HT-29 (cell line): ENCODE measurements at regions not wholly inside any gene's neighbourhood (a gene's known extent, or its start where the extent isn't known, plus 50 kb on each side); places are given as distances from the start of the nearest gene placed in this dataset.

Experiments
- DNase-seq: peaks from one replicate; pipeline ENCODE4 v3.0.0-alpha.2; 2015; ENCODE audit warnings: low spot score

DNA sequence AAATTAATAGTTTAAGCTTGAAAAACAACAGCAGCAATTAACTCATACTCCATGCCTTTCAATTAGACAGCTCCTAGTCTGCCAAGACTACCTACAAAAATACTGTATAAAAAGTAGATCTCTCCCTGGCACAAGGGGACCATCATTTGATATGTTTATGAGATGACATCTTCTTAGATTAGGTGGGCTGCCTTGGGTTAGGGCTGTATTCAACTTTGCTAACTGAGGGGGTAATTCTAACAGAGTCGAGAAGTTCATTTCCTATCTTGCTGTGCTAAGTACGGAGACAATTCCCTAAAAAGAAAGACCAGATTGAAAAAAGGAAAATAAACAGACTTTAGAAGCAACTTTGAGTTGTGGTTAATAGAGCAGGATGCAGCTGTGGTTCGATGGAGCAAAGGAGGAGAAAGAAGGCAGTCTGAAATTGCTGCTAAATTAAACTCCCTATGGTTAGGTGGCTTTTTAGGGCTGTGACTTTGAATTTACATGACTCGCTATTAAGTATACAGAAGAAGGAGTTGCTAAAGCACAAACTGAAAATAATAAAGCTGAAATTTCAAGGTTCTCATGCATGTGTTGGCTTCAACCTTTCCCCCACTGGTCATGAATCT lies 75.4 kb downstream of the CDC7 start:
- DNase-seq = no peak

DNA sequence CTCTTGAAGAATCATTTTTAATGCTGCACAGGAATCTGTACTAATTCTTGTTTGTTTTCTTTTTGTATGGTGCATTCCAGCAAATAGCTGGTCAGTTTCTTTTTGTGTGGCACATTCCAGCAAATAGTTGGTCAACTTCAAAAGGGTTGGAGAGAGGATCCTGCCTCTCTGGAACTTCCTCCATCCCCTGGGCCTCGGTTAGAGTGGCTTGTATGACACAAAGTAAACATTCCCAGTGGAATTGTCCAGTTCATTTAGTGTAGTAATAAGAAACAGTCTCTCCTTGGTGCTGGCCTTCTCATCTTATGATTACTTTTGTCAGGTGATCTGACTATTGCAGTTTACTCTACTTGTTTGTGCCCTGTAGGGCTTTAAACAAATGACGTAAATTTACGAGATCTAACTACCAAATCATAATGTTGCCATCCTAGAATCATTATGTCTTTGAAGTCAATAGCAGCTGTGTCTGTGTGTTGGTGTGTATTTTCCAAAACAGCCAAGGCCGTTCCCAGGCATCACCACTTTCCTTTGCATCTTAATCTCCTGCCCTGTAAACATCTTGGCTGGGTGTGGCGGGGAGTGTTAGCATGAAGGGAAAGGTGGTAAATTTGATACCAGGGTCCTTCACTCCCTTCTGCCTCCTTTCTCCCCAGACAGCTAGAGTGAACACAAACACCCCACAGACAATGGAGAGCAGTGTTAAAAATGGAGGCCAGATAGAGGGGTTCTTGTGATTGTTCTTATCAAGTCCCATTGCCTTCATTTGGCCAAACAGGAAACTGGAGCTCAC lies 77.9 kb downstream of the CDC7 start:
- DNase-seq = no peak

DNA sequence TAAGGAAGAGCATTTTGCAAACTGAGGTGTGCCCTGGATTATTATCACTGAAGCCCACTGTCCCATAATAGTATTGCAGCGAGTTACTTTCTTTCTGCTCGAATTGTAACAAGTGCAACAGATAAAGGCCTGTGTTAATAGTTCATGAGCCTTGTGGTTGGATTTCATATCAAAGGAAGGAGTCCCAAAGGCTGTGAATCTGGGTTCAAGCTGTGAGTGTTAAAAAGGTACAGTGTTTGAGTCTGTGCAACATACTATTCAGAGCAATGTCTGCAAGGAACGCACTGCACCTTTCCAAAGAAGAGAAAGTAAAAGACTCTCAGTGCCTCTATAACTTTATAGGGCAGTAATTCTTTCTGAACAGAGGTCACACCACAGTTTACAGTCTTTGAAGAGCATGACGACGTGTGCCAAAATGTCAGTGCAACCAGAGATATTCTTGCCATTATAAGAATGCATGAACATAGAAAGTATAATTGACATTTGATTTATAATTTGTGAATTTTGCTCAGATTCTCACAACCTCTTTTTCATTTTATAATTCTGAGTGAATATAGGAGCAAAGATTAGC lies 79.1 kb downstream of the CDC7 start:
- DNase-seq = no peak

DNA sequence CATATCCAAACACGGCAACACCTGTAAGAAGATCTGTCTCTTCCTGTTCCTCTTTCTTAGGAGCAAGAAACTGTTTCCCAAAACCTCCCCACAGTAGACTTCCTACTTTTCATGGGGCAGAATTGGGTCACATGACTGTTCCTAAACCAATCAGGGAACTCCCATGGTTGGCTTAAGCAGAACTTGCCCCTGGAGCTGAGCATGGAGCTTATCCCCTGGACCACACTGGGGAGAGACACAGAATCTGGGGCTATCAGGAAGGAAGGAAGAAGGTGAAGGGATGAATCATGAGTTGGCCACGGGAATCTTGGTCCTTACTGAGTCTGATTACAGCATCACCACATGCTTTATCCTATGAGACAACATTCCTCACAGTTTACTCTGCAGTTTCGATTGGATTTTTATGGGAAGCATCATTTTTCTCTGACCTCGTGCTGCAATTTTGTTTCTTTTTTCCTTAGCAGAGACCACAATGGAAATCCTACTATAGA lies 81.8 kb downstream of the CDC7 start:
- no peak for DNase-seq

DNA sequence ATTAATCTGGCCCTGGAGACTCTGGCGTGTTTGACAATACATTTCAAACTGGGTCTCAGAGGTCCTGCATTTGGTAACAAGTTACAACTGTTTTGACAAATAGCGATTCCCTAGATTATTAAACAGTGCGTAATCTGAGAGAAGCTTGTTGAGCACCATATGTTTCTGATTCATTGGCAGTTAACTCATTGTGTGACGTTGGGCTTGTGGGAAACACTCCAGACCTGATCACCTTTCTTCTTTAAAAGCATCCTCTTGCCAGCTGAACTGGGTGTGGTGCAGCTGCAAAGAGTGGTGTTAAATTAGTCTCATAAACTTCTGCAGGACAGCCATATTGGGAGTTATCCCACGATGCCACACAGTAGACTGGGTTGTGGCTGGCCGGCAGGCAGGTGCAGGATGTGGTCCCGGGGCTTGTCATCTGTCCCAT lies 82.7 kb downstream of the CDC7 start:
- DNase-seq = no peak

DNA sequence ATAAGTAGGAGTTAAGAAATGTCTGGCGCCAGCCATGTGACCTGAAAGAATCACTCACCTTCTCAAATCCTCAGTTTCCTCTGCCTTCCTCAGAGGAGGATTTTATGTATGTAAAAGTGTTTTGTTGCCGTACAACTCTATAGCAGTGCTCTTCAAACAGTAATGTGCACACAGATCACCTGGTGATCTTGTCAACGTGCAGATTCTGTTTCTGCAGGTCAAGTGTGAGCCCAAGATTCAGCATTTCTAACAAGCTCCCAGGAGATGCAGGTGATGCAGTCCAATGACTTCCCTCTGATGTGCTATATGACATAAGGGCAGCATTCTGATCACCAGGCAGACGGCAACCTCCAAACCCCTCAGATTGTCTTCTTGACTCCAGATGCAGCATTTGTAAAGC lies 83.7 kb downstream of the CDC7 start:
- no peak for DNase-seq

DNA sequence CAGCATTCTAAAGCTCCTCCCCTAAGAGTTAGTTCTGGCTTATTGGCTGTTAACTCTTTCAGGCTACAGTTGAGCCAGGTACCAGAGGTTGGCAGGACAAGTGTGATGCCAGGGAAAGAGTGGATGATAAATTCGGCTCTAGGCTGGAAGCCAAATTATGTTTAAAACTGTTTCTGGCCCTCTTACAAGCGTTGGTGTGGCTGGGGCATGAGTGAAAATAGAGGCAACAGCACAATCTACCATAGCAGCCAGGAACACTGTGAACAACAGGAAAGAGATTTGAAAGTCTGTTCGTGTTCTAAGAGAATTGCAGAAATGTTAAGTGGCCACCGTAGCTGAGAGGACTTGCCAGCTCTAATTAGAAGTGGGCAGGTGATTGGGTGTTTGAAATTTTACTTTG lies 84.2 kb downstream of the CDC7 start:
- no peak for DNase-seq

DNA sequence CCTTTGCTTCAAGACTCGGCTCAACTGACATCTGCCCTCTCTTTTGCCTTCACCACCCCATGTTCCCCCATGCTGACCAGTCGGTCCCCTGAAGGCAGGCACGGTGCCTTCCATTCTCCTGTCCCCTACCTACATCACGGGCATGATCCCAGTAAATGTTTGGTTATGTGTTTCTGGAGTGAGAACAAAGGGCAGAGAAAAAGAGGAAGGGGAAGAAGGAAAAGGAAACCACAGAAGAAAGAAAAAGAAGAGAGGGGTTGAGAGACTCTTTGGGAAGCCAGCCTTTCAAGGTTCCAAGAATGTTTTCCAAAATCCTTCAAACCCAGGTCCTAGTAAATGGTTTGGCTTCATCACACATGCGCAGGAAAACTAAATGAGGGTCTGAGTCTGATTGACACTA lies 84.9 kb downstream of the CDC7 start:
- DNase-seq = no peak

DNA sequence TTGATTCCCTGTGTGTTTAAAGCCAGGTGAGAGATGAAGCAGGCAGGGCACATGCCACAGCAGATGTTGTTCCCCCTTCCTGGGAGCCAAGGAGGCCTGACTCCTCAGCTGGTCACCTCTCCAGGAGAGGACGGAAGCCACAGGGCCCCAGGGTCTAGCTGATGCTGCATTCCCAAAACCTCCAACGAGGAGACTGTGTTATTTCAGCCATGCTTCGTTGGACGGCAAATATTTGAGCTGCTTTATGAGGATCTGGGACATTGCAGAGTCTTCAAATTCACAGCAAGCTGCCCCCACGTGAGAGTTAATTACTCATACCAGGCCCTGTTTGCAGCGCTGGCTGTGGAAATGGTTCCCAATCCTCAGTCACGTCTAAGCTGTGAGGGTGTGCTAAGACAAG lies 85.3 kb downstream of the CDC7 start:
- no peak for DNase-seq

DNA sequence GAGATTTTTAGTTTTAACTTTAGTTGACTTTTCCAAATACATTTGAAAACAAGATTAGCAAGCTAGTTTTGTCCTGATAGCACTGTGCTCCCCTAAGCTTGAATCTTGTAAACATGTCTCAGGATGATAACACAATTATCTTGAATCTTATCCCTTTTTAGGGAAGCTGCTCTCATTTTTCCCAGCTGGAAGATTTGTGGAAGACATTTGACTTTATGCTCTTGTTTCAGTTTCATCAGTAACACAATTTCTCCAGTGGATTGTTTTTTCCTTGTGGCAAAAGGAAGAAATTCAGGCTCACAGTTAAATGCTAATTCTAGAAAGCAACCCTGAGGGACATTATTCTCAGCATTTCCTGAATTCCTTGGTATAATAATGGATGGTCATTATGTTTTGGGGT lies 88.8 kb downstream of the CDC7 start:
- DNase-seq = no peak

DNA sequence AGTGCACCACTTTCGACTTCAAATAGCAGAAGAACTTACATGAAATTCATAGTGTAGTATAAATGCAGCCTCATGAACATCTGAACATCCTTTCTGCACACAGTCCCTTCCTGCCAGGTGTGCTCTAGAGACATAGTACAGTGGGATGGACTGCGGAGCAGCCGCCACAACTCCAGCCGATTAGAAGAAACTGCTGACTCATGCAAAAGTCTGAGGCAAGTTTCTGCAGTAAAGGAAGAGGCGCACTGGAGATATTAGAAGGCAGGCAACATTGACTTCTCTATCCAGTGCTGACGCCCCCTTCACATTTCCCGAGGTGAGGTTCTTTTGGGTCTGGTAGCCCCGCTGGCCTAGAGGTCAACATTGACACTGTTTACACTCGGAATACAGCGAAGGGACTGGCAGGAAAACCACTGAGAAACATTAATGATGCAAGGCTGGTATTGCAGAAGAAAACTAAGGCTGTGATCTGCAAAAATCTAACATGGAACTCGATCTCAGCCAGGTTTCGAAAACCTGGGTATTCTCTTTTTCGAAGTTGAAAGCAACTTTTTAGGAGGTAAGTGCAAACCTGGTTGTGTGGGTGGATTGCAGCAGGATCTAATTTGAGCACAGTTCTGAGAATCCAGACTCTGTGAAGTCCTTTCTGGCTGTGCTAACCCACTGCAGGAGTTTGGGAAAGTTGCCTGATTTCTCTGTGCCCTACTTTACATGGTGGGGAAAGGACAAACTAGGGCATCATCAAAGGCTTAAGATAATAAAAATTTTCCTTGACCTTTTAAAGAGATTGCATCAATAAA lies 90.7 kb downstream of the CDC7 start:
- DNase-seq = no peak

DNA sequence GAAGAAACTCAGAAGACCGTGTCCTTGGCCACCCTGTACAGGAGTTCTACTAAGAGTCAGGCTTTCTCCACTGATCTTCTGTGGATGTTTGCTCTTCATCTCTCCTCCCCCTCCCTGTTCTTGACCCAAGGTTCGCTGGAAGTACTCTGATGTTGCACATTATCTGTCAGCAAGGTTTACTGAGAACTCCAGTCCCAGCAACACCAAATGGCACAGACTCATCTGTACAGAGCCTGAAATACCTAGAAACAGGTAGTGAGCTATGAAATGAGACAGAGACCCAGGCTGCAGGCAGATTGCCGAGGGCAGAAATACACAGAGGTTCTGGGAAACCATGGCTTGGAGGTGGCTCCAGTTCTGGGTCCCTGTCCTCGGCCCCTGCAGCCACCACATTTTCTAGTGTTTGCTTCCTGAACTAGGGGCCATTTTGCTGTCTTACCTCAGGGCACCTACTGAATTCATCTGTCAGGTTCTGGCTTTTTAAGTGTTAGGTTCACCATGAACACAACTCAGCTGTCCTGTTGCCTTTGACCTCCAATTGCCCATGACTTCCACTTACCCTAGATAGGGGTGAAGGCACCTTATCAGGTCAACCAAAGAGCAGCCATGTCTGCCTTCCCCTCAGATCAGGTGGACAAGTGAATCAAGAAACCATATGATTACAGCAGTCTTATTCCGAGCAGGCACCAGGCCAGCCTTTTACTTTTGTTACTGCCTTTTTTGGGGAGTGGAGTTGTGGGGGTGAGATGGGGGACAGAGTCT lies 92.2 kb downstream of the CDC7 start:
- DNase-seq = no peak

DNA sequence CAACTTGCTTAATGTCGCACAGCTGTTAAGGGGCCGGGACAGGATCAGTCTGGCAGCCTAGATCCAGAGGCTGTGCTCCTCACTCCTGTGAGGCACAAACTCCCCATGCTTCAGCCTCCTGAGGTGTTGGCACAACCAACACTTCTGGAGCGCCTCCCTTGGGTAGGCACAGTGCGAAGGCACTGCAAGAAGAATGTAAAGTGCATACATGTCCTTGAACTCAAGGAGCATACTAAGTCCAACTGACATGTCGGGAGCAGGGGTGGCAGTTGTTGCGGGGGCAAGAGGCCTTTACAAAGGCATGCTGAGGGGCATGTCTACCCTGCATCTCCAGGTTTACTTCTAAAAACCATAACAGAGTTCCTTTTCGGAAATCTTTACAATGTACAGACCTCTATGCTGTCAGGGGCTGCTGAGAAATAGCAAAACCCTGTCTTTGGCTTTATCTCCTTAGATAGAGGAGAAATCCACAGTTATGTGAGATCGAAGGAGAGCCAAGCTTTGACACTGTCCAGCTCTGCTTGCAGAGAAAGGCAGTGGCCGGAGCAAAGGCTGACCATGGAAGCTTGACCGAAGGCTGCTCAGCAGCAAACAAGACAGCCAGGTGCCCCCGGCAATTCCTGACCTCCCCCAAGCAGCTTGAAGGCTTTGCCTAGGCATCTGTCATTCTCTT lies 93.9 kb downstream of the CDC7 start:
- no peak for DNase-seq

DNA sequence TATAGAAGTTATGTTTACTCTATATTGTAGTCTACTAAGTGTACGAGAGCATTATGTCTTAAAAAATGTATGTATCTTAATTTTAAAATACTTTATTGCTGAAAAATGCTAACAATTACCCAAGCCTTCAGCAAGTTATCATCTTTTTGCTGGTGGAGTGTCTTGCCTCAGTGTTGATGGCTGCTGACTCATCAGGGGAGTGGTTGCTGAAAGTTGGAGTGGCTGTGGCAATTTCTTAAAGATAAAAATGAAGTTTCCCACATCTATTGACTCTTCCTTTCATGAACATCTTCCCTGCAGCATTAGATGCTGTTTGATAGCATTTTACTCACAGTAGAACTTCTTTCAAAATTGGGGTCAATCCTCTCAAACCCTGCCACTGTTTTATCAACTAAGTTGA lies 95.8 kb downstream of the CDC7 start:
- no peak for DNase-seq

DNA sequence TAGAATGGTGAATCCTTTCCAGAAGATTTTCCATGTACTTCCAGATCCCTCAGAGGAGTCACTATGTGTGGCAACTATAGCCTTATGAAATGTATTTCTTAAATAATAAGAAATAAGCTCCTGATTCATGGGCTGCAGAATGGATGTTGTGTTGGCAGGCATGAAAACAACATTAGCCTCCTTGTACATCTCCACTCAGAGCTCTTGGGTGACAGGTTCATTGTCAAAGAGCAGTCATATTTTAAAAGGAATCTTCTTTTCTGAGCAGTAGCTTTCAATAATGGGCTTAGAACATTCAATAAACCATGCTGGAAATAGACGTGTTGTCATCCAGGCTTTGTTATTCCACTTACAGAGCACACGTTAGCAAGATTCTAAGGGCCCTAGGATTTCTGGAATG lies 96.6 kb downstream of the CDC7 start:
- no peak for DNase-seq

DNA sequence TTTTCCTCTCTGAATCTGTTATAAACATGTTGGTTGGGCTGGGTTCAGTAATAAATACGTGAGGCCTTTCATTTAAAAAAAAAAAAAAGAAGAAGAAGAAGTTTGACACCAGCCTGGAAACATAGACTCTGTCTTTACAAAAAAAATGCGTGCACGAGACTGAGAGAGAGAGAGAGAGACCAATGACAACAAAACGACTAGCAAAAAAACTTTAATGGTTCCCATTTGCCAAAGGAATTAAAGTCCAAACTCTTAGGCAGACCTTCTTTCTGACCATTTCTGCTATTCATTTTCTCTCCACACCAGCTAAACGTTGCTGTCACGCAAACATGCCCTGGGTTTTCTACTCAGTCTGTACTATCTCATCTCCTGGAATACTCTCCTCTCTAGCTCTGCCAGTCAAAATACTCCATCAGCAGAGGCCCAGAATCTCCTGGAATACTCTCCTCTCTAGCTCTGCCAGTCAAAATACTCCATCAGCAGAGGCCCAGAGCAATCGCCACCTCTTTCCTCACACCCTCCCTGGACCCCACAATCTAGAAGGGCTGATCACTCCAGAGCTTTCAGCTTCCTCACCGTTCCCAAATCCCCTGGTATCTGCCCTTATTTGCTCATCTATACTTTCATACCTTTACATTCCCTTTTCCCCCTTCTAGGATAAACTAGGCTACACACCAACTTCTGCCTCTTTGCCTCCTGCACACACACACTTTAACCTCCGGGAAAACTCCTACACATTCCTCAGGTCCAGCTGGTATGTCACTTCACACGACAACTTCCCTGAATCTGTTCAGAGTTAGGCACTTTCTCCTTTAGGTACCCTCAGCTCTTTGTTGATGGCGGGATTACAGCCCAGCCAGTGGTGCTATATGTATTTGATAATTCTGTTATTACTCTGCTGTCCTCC lies 100.0 kb downstream of the CDC7 start:
- DNase-seq = no peak

DNA sequence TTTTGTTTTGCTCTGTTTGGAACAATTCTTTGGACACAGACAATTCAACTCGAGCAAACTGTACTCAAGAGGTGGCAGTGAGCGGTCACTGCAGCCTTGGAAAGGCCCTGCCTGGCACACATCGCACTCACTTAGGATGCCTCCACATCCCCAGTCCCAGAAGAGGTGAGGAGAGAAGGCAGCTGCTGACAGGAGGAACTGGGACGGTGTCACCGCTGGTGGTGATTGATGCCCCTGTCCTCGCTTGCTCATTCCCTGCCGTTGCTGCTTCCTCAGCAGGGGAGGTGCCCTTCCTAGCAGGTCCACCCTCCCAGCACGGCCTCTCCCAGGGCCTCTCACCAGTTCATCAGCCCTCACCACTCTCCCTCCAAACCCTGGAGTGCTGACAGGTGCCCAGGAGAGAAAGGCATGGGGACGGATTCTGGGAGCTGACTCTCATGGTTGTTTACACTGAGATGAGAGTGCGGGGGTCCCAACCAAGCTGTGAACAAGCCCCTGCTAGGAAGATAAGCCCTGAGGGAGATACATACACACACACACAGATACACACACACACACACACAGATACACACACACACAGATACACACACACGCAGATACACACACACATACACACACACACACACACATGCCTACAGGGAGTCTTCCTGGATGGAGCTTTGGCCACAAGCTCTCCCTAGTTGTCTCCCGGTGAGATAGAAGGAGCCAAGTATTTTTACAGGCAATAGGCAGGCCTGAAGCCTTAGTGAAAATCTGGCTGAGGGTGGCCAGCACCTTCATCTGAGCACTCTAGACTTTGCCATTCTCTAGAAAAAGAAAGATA lies 101.1 kb downstream of the CDC7 start:
- DNase-seq = no peak

DNA sequence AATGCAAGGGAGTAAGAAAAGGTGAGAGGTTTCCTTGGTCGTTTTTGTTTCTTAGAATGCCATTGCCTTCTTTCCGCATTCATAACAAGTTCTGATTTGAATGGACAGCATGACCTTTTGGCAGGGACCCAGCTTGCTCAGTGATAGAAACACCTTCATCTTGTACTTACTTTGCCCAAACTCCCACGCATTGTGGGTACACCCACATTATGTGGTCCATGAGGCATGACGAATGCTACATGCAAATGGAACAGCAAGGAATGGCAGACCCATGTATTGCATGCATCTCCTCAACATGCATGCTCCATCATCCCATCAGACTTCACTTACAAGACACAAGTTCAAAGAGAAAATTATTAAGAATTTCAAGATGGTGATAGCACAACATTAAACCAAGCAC lies 102.8 kb downstream of the CDC7 start:
- no peak for DNase-seq

DNA sequence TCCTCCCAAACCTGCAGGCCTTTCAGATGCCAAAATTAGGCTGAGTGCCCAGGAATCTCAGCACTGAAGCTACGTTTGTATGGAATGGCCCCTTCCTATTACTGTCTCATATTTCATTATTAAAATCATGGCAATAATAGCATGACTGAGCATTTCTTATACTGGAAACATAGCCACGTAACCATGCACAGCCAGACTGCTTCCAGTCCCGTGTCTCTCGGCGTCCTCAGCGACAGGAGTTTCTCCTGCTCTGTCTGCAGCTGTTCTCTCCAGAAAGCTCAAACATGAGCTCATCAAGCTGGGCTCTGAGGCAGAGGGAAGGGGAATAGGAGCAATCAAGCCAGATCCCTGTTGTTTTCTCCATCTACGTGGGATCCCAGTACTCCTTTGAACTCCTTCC lies 104.0 kb downstream of the CDC7 start:
- DNase-seq = no peak
